Sigmoid colon (tissue), 6 donors: ENCODE measurements at regions not wholly inside any gene's neighbourhood (a gene's known extent, or its start where the extent isn't known, plus 50 kb on each side); places are given as distances from the start of the nearest gene placed in this dataset.

Experiments
- DNase-seq: peaks from one replicate; pipeline ENCODE4 v3.0.0-alpha.2; 2019
- H3K27ac ChIP-seq, 4 donors: fragments of 200-600 bp; sonication (generic); one replicate each; pipeline ENCODE4 v1.5.1; 2016 to 2019; ENCODE audit warnings: mild to moderate bottlenecking in 1 of 4
- H3K27me3 ChIP-seq, 3 donors: fragments of 200-600 bp; sonication (generic); one replicate each; pipeline ENCODE4 v1.5.1; 2019; ENCODE audit warnings: mild to moderate bottlenecking in 1 of 3
- H3K36me3 ChIP-seq, 4 donors: fragments of 200-600 bp; sonication (generic); one replicate each; pipeline ENCODE4 v1.5.1; 2016 to 2019
- H3K4me1 ChIP-seq, 4 donors: fragments of 200-600 bp; sonication (generic); one replicate each; pipeline ENCODE4 v1.5.1; 2017 to 2019
- H3K4me3 ChIP-seq, 4 donors: fragments of 200-600 bp; sonication (generic); one replicate each; pipeline ENCODE4 v1.5.1; 2017 to 2019; ENCODE audit warnings: mild to moderate bottlenecking in 2 of 4, moderate library complexity in 1 of 4
- H3K9me3 ChIP-seq, 4 donors: fragments of 200-600 bp in 3 of 4; sonication (generic) in 3 of 4; one replicate each; pipeline versions ENCODE4 v1.5.1 to v1.6.1; 2013 to 2019
- EP300 ChIP-seq, 4 donors: sonication (generic); formaldehyde crosslinking; IDR thresholded peaks; one replicate each; pipeline ENCODE4 v1.6.1; 2017; ENCODE audit warnings: antibody characterized with exemption in 4 of 4
- POLR2A ChIP-seq, 2 donors: fragments of 450-650 bp; IDR thresholded peaks; one replicate each; pipeline ENCODE4 v1.6.1; 2016; ENCODE audit warnings: antibody characterized with exemption in 2 of 2, mild to moderate bottlenecking in 2 of 2, moderate library complexity in 2 of 2
- POLR2AphosphoS5 ChIP-seq, 4 donors: sonication (generic); formaldehyde crosslinking; IDR thresholded peaks; one replicate each; pipeline ENCODE4 v1.6.1; 2017; ENCODE audit warnings: antibody characterized with exemption in 4 of 4
- whole genome bisulfite sequencing, 2 donors: extraction: QIAGEN DNeasy Blood & Tissue Kit; methylation state at CpG; one replicate each; pipeline ENCODE4 v1.1.7; 2013; 5-methylcytosine and 5-hydroxymethylcytosine counted together
- intact Hi-C: fragments of 100-400 bp; cut with DNase I; formaldehyde crosslinking; loops from one replicate; pipeline ENCODE4 v1.15.1; 2023
- TF ChIP-seq, protein P1 (sequence below), 4 experiments: fragments of 450-650 bp in 3 of 4; fragments of 200-600 bp in 1 of 4; IDR thresholded peaks; one replicate each; pipeline ENCODE4 v1.5.1; 2016 to 2019; ENCODE audit warnings: antibody characterized with exemption in 4 of 4, mild to moderate bottlenecking in 3 of 4, moderate library complexity in 2 of 4
- donor health status: healthy with polysubstance abuse.
- donor health status: healthy.

GRCh38 chr6:139649732-139650131 lies 275.3 kb upstream of the CITED2 start:
- no peak overlapping the region for H3K4me3 ChIP-seq
- DNase-seq = no peak
- H3K4me1 ChIP-seq = peaks cover 0 to 23% (median 12%) of the 10 kb centered on the region in 4 donors
- H3K9me3 ChIP-seq = no peaks in the 10 kb centered on the region
- WGBS, 2 donors = 85 to 90% methylated on average over 3 of the region's 3 CpGs
- no peaks in the 10 kb centered on the region for H3K36me3 ChIP-seq
- no peak for TF ChIP-seq POLR2AphosphoS5 (IDR thresholded peaks at IDR 0.05)
- intact Hi-C loops = no loop called here
- H3K27me3 ChIP-seq = no peaks in the 10 kb centered on the region
- H3K27ac ChIP-seq = no peak overlapping the region

DNA sequence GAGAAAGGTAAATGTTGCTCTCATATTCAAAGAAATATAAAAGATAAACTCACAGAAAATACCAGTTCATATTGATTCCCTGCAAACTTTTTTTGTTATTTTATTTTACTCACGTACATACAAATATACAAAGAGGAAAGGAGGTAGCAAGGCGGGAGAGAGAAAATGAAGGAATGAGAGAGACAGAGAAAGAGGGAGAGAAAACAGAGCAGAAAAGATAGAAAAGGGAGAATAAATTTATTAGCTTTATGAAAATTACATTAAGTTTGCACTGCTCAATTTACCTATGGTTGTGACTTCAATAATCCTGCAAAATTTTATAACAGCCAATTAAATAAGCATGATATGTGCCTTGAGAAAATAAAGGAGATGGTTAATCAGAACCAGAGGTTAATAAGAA lies 274.7 kb upstream of the CITED2 start:
- H3K27me3 ChIP-seq = no peaks in the 10 kb centered on the region
- 76 to 98% methylated on average over 2 of the region's 2 CpGs for WGBS, 2 donors
- no peaks in the 10 kb centered on the region for H3K36me3 ChIP-seq
- H3K27ac ChIP-seq = no peak overlapping the region
- peaks cover 0 to 29% (median 18%) of the 10 kb centered on the region in 4 donors for H3K4me1 ChIP-seq
- intact Hi-C loops = no loop called here
- no peak for DNase-seq
- H3K4me3 ChIP-seq = no peak overlapping the region
- no peaks in the 10 kb centered on the region for H3K9me3 ChIP-seq
- TF ChIP-seq EP300 (IDR thresholded peaks at IDR 0.05) (no peak), POLR2A (IDR thresholded peaks at IDR 0.05) (no peak), POLR2AphosphoS5 (IDR thresholded peaks at IDR 0.05) (no peak)
- TF ChIP-seq, protein P1, sequence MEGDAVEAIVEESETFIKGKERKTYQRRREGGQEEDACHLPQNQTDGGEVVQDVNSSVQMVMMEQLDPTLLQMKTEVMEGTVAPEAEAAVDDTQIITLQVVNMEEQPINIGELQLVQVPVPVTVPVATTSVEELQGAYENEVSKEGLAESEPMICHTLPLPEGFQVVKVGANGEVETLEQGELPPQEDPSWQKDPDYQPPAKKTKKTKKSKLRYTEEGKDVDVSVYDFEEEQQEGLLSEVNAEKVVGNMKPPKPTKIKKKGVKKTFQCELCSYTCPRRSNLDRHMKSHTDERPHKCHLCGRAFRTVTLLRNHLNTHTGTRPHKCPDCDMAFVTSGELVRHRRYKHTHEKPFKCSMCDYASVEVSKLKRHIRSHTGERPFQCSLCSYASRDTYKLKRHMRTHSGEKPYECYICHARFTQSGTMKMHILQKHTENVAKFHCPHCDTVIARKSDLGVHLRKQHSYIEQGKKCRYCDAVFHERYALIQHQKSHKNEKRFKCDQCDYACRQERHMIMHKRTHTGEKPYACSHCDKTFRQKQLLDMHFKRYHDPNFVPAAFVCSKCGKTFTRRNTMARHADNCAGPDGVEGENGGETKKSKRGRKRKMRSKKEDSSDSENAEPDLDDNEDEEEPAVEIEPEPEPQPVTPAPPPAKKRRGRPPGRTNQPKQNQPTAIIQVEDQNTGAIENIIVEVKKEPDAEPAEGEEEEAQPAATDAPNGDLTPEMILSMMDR (IDR thresholded peaks at IDR 0.05) = no peak

- TF ChIP-seq POLR2AphosphoS5 (IDR thresholded peaks at IDR 0.05) = no peak
- TF ChIP-seq POLR2A (IDR thresholded peaks at IDR 0.05) = no peak
- TF ChIP-seq, protein P1 (IDR thresholded peaks at IDR 0.05) = no peak
- TF ChIP-seq EP300 (IDR thresholded peaks at IDR 0.05) = no peak
- no peak for DNase-seq
- Histone ChIP-seq H3K4me1 (peaks cover 0 to 34% (median 23%) of the 10 kb centered on the region in 4 donors), H3K27ac (no peak overlapping the region), H3K36me3 (no peaks in the 10 kb centered on the region), H3K4me3 (no peak overlapping the region), H3K27me3 (no peaks in the 10 kb centered on the region), H3K9me3 (no peaks in the 10 kb centered on the region)
- WGBS, 2 donors = 59 to 72% methylated on average over 7 of the region's 7 CpGs
- intact Hi-C loops = no loop called here
Measured at GRCh38 chr6:139648430-139649000, 274.1 kb upstream of the CITED2 start.

DNA sequence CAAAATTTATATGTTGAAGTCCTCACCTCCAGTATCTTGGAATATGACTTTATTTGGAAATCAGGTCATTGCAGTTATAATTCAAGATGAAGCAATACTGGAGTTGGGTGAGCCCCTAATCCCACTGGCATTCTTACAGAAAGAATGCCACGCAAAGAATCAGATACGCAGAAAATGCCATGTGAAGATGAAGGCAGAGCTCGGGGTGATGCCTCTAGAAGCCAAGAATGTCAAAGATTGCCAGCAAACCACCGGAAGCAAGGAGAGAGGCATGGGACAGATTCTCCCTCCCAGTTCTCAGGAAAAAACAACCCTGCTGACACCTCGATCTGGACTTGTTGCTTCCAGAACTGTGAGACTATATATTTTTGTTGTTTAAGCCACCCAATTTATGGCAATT lies 273.4 kb upstream of the CITED2 start:
- 76% methylated on average over 5 of the region's 5 CpGs for WGBS, 2 donors
- H3K27ac ChIP-seq = no peak overlapping the region
- no peak for DNase-seq
- no peaks in the 10 kb centered on the region for H3K36me3 ChIP-seq
- no peak overlapping the region for H3K4me3 ChIP-seq
- H3K27me3 ChIP-seq = no peaks in the 10 kb centered on the region
- intact Hi-C loops = no loop called here
- peaks cover 0 to 34% (median 23%) of the 10 kb centered on the region in 4 donors for H3K4me1 ChIP-seq
- TF ChIP-seq POLR2A (IDR thresholded peaks at IDR 0.05) = no peak
- no peak for TF ChIP-seq EP300 (IDR thresholded peaks at IDR 0.05)
- TF ChIP-seq, protein P1 (IDR thresholded peaks at IDR 0.05) = no peak
- TF ChIP-seq POLR2AphosphoS5 (IDR thresholded peaks at IDR 0.05) = no peak
- H3K9me3 ChIP-seq = no peaks in the 10 kb centered on the region

DNA sequence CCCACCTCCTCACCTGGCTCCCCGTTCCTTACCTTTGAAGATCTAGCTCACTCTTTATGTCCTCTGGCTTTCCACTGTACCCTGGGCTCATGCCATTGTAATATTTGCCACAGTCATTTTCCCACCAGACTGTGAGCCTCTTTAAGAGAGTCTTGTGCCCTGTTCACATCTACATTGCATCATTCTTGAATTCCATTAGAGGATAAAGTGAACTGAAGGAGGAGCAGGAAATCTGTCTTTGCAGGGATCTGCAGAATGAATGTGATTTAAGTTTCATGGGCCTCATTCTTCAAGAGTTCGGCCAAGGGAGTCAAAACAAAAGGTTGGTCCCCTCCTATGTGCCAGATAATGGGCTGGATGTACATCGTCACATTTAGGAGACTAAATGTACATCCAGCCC lies 272.6 kb upstream of the CITED2 start:
- Histone ChIP-seq H3K27me3 (no peaks in the 10 kb centered on the region), H3K4me1 (peaks cover 0 to 42% (median 23%) of the 10 kb centered on the region in 4 donors), H3K27ac (no peak overlapping the region), H3K36me3 (no peaks in the 10 kb centered on the region), H3K4me3 (no peak overlapping the region), H3K9me3 (no peaks in the 10 kb centered on the region)
- intact Hi-C loops = no loop called here
- DNase-seq = no peak
- WGBS, 2 donors = 78 to 95% methylated on average over 3 of the region's 3 CpGs
- no peak for TF ChIP-seq EP300 (IDR thresholded peaks at IDR 0.05)
- no peak for TF ChIP-seq POLR2AphosphoS5 (IDR thresholded peaks at IDR 0.05)
- TF ChIP-seq, protein P1 (IDR thresholded peaks at IDR 0.05) = no peak
- no peak for TF ChIP-seq POLR2A (IDR thresholded peaks at IDR 0.05)
